AML-193 (cell line): ENCODE measurements at regions not wholly inside any gene's neighbourhood (a gene's known extent, or its start where the extent isn't known, plus 50 kb on each side); places are given as distances from the start of the nearest gene placed in this dataset.
"Not testable (repeated sequence)": the region's sequence is repeated elsewhere in the genome, so short reads cannot be mapped to it uniquely, and the experiment has no call there.

ENCODE experiments used
- DNase-seq, 2 experiments: peaks; one replicate each; lab custom pipeline; 2025; lab: John Stamatoyannopoulos, UW

DNA sequence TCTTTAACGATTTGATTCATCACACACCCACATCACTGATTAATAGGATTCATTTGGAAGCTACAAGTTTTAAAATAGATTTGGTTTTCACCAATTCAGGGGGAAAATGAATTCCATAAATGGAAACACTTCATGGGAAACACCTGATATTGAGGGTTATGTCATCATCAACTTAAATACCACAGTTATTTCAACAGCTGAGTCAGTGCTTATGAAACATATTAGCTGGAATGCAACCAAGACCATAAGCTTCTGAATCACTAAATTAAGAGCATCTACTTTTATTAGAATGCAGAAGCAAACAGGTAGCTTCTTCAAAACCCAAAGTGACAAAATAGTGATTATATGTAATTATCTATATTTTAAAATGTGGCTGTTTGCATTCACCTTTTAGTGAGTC is 207.8 kb upstream of the DCAF8L1 start:
- no peak for DNase-seq

DNA sequence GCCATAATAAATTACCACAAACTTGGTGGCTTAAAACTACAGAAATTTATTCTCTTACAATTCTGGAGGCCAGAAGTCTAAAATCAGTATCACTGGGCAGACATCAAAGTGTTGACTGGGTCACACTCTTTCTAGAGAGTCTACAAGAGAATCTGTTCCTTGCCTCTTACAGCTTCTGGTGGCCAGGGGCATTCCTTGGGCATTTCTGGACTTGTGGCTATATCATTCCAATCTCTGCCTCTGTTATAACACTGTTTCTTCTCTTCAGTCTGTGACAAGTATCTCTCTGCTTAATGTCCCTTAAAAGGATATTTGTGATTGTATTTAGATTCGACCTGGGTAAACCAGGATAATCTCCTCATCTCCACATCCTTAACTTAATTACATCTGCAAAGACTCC is 207.3 kb upstream of the DCAF8L1 start:
- DNase-seq, result no peak

DNA sequence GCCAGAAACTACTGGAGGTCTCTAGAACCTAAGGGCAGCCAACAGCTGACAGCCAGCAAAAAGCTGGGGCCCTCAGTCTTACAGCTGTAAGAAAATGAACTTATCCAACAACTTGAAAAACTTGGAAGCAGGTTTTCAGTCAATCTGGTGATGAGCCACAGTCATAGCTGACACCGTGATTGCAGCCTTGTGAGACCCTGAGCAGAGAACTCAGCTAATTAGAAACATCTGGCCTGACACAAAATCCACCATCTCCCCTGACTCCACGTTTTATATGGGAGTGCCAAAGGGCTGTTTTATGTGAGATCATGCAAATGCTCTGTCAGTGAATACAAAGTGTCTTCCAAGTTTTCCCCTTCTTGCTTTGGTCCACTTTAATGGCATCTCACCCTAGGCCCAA is 198.8 kb upstream of the DCAF8L1 start:
- no peak for DNase-seq

DNA sequence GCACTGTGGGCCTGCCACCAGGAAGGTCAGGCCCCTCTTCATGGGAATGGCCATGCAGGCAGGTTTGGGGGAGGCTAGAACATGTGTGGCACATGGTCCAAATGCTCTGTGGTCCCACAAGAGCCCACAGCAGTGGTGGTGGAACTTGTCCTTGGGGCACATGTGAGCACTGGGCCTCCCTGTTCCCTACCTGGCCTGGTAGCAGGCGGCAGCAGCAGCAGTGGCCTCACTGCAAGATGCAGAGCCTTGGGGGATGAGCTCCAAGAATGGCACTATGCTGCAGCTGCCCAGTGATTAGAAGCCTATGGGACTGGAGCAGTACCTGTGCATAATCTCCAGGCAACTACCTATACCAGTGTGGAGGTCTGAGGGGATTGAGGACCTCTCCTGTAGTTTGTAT is 197.0 kb upstream of the DCAF8L1 start:
- no peak for DNase-seq

DNA sequence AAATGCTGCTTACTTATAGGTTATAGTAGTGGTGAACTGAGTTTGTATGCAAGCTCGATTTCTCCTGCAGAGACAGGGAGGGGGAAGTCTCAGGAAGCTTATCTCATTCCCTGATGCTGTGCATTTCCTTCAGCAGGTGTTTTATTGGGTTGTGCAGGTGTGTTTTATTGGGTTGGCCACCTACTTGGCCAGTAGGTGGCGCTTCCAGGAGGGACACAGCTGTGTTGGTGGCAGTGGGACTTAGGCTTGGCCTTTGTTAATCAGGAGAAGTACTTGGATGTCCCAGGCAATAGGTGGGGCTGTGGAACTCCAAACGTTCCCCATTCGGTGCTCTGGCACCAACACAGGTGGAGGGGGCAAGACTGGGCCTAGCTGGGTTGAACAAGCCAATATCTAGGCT is 196.0 kb upstream of the DCAF8L1 start:
- DNase-seq, result no peak

DNA sequence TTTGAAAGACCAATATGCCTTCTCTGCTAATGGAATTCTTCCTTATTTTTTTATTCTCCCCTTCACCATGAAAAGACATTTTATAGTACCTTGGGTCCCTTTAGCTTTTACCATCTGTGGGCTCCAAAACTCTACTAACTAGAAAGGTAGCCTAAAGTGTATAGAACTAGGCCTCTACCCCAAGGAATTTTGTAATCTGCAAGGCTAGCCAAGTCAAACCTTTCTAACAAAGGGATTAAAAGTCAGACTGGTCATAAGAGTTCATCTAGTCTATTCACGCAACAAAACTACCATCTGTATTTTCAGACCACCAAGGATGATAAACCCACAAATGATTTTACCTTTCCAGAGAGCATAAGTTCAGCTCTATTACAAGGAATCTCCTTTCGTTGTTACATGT is 189.5 kb upstream of the DCAF8L1 start:
- DNase-seq, result no peak

DNA sequence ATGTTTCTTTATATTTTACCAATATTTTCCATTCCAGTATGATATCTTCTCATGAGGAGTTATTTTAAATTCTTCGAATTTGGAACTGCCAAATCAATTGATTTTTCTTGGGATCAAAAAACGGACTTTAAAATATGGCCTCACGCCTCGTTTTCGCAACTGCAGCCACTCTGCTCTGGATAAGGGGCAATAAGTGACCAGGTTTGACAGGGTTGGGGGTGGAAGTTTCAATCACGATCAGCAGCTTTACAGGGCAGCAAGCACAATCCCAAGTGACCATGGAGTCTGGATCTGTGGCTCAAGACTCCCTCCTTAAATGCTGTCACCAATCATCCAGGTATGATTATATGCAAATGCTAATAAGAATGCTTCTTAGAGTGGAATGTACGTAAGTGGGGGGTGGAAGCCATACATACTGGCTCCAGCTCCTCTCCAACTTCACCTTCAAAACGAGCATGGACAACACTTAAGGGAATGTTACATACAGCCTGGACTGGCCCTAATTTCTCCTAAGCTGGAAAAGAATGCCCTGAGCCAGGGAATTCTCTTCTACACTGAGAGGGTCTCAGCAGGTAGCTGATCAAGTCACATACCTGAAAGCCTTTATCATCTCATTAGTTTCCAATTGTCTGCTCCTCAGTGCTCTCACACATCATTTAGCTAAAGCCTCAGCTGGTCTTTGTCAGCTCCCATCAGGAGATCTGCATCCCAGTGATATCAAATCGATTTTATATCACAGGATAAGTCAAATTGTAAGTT is 176.9 kb upstream of the DCAF8L1 start:
- DNase-seq, result no peak

DNA sequence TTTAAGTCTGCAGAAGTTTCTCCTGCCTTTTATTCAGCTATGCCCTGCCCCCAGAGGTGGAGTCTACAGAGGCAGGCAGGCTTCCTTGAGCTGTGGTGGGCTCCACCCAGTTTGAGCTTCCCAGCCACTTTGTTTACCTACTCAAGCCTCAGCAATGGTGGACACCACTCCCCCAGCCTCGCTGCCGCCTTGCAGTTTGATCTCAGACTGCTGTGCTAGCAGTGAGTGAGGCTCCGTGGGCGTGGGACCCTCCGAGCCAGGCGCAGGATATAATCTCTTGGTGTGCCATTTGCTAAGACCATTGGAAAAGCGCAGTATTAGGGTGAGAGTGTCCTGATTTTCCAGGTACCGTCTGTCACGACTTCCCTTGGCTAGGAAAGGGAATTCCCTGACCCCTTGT is 171.0 kb upstream of the DCAF8L1 start:
- DNase-seq, result not testable (repeated sequence)

DNA sequence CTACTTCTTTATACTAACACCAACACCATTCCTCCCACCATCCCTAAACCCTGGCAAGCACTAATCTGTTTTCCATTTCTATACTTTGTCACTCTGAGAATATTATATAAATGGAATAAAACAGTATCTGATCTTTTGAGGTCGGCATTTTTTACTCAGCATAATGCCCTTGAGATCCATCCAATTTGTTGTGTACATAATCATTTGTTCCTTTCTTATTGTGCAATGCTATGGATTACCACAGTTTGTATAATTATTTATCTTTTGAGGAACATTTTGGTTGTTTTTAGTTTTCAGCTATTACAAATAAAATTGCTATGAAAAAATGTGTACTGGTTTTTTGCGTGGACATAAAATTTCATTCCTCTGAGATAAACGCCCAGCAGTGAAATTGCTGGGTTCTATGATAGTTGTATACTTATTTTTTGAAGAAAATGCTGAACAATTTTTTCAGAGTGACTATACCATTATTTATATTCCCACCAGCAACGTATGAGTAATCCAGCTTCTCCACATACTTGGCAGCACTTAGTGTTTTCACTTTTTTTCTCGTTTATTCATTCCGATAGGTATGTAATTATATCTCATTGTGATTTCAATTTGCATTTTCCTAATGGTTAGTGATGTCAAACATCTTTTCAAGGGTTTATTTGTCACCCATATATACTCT is 154.3 kb upstream of the DCAF8L1 start:
- DNase-seq, result no peak

DNA sequence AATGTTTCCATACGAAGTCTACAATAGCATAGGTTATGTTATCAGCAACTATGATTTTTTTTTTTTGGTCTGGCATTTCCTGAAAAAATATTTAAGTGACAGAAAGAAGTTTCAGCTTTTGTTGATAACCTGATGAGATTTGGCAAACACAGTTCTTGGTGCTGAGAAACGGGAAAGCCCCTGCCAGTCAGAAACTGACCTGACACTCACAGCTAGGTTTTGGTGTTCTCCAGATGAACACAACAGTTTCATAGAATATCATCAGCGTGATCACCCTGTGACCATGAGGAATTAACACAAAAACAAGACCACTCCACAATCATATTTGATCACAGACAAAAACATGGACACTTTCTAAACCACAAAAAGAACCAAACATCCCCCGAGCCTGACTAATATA is 152.5 kb upstream of the DCAF8L1 start:
- DNase-seq, result no peak

DNA sequence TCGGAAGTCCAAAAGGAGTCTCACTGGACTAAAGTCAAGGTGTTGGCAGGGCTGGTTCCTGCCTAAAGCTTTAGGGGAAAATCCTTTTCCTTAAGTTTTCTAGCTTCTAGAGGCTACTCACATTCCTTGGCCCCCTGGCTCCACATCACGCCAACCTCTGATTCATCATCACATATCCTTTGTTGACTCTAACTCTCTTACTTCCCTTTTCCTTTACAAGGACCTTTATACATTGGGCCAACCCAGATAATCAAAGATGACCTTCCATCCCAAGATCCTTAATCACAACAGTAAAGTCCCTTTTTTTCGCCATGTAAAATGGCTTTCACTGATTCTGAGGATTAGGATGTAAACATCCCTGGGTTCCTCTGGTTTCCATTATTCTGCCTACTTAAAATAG is 146.4 kb upstream of the DCAF8L1 start:
- DNase-seq, result no peak

DNA sequence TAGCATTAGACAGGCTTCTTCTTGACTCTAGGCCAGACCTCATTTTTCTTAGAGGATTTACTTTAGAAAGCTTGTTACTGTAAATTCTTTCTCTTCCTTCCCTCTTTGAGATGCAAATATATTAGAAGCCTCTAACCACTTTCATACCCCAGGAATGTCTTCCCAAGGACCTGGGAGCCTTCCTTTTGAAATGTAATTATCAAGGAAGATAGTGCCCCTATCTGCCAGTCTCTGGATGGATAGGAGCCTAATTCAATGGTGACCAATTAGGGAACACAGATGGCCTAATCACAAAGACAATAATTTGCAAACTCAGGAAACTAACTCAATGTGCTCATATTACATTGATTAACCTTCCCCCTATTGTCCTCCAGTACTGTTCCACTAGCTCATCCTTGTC is 145.6 kb upstream of the DCAF8L1 start:
- no peak for DNase-seq

DNA sequence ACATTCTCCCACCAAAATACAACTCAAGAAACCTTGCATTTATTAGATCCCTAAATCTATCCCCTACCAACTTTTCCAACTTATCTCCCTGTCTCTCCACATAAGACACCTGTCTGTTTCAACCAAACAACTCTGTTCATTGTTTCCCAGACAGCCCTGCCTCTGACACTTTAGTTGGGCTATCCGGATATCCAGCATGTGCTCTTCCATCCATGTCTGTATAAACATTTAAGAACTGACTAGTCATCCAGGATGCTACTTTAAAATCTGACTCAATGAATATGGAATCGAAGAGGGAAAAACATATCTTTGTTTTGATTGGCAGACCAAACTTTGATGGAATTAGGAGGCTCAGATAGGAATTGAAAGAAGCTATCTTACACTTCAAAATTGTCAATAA is 143.2 kb upstream of the DCAF8L1 start:
- DNase-seq, result no peak

DNA sequence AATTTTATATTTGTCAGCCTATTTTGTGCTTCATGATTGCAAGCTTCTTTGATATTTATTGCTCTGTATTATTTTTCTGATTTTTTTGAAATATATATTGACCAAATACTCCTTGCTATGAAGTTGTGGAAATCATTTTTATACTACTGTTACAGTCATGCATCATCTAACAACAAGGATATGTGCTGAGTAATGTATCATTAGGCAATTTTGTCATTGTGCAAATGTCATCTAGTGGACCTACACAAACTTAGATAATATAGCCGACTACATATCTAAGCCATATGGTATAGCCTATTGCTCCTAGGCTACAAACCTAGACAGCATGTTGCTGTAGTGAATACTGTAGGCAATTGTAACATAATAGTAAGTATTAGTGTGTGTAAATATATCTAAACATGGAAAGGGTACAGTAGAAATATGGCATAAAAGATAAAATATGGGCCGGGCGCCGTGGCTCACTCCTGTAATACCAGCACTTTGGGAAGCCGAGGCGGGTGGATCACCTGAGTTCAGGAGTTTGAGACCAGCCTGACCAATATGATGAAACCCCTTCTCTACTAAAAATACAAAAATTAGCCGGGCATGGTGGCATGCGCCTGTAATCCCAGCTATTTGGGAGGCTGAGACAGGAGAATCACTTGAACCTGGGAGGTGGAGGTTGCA is 139.5 kb upstream of the DCAF8L1 start:
- DNase-seq, result not testable (repeated sequence)

DNA sequence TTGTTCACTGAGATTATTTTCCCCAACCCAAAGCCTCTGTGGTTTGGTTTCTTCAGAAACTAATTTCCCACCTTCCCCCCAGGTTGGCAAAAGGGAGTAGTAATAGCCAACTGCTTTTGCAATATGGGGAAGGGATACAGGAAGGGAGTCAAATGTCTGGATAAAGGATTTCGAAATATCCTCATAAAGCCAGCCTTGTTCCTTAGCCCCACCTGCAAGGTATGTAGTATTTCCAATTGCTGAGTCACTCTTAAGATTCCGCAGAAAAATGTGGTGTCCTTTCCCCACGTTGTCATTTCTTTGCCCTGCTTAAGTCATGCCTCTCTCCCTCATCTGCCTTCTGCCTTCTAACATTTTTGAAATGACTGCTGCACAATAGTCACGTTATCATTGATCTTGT is 138.8 kb upstream of the DCAF8L1 start:
- no peak for DNase-seq

DNA sequence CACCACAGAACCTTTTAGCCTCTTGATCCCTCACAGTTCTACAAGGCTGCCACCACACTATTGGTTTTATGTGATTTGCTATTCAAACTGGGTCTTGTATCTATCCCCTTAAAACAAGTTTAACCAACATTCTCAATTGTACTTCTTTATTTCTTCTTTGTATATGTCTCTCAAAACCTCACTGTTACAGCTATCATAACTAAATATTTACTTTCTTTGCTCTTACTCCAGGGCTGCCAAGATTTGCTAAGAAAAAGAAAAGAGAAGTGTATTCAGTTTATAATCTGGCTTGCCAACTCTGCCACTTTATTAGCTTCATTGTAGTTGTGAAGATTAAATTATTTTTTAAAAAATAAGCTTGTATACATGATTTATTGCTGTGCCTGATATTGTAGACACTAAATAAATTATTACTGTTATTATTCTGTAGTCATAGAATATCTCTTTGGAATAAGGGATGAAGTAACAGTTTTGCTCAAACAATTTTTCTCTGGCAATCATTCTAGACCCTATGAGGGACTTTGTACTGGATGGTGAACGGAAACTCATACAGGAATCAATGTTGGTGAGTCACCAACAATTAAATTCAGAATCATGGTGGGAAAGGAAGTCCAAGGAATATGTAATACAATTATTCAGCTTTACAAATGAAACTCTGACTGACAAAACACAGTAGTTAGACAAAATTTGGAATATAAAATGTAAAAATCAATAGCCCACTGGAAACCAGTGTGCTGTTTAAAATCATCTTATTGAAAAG is 127.1 kb upstream of the DCAF8L1 start:
- DNase-seq, result no peak

DNA sequence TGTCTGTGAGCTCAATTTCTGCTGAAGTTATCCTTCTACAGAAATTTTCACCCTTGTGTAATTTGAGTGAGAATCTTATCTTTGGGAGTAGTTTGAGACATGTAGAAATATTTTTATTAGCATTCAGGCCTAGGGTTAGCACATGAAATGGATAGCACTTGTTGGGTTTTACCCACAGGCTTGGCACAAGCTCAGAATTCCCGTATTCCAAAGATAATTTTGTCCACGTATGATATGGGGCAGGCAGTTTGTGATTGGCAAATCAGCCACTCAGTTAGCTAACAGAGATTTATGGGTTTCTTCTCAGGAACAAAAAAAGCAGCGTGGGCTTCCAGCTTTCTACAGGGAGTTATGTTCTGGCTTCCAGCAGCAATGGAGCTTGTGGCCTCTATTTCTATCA is 117.9 kb upstream of the DCAF8L1 start:
- DNase-seq, result no peak

DNA sequence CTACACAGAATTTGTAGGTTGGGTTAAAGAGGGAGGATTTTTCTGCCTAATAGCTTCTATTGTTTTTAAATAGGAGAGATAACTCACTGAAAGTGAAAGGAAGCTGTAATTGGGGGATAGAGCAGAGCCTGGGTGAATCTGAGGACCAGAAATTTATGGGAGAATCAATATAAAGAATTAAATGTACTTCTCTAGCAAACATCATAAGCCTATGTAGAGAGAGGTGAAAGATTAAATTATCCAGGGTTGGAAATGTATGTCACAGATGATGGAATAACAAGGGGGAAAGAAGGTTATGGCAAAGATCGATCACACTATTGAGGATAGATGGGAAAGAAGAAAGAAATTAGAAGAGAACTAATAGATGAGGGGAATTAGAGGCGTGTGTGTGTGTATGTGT is 104.4 kb upstream of the DCAF8L1 start:
- DNase-seq, result no peak

DNA sequence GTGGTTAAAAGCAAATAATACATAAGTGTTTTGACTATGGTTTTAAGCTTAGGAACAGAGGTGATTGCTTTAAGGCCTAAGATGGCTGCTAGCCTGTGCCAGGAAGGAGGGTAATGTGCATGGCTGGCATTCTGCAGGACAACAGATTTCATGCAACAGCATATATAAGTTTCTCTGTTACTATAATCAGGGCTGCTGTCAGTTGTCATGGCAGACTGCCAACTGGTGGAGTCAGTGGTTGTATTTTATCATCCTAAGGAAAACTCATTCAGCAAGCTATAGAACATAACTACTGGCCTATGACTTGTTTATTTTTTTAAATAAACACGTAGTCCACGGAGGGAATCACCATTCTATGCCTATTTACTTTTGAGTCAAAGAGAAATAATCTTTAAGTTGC is 77.7 kb upstream of the DCAF8L1 start:
- no peak for DNase-seq

DNA sequence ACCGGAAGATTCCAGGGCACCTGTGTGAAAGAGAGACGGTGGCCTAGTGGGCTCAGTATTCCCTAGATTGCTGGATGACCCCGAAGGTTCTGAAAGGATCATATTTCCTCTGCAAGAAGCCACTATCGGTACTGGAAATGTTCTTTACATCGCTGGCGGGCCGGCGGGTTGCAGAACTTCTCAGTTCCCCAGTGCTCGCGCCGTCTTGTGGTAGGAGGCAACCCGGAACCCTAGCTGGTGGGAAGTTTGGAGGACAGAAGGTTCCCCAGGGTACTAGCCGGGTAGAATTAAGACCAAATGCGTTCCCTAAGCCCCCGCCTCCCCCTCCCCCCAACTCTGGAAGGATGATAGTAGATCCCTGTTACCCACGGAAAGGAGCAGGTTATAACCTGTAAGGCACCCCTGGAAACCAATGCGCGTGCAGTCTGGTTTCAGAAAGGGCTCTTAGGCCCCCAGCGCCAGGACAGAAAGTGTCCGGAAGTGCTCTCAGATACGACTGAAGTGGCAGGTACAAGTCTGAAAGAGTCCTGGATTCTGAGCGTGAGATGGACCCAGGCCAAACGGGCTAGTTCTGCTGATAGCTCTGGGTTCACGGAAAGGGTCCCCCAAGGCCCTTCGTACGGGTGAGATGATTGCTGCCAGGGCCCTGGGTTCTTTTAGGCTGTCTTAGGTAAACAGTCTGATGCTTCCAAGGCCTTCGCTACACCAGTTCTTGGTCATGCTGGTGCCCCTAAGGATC is 61.7 kb upstream of the DCAF8L1 start:
- no peak for DNase-seq

DNA sequence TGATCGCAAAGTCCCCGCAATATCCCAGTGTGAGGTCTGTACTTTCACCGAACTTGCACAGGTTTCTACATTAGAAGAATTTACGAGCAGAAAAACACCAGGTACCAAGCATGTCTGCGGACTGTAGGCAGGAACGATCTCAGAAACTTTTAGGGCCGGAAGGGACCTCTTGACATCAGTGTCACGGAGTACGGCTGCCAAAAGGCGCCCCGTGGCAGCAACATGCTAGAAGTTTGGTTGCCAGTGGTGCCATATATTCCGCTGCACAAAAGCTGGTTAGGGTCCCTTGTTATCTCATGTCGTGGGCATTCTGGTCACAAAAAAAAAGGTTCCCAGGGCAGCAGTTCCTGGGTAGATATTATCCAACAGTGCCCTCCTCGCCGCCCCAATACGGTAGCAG is 61.0 kb upstream of the DCAF8L1 start:
- no peak for DNase-seq

DNA sequence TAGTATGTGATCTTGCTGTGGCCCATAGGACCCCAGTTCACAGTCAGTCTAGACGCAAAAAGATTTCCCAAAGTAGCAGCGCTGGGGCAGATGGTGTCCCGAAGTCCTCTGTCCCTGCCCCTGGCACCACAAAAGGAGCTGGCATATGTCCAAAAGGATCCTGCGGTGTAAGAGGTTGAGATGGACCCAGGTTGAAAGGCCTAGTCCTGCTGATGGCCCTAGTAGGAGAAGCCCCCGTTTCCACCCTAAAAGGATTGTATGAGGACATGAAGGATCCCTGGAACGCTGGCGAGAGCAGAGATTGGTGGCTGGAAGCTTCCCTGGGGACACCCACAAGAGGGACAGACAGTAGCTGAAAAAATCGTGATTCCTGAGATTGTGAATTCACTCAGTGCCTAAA is 58.0 kb upstream of the DCAF8L1 start:
- no peak for DNase-seq
